ENCODE measurements at regions not wholly inside any gene's neighbourhood (a gene's known extent, or its start where the extent isn't known, plus 50 kb on each side); places are given as distances from the start of the nearest gene placed in this dataset.

- Histone ChIP-seq H3K36me3 (no peaks in the 10 kb centered on the region), H3K4me1 (no peaks in the 10 kb centered on the region), H3K27me3 (no peaks in the 10 kb centered on the region), H3K4me3 (no peak overlapping the region), H3K27ac (no peak overlapping the region), H3K9me3 (no peaks in the 10 kb centered on the region)
- 69 to 70% methylated on average over 2 of the region's 2 CpGs for WGBS, 2 donors (ENCODE audit: low coverage in 1 of 2)
- TF ChIP-seq POLR2AphosphoS5 (IDR thresholded peaks at IDR 0.05) (no peak), POLR2A (IDR thresholded peaks at IDR 0.05) (no peak), EP300 (IDR thresholded peaks at IDR 0.05) (no peak)
- TF ChIP-seq, protein P1, sequence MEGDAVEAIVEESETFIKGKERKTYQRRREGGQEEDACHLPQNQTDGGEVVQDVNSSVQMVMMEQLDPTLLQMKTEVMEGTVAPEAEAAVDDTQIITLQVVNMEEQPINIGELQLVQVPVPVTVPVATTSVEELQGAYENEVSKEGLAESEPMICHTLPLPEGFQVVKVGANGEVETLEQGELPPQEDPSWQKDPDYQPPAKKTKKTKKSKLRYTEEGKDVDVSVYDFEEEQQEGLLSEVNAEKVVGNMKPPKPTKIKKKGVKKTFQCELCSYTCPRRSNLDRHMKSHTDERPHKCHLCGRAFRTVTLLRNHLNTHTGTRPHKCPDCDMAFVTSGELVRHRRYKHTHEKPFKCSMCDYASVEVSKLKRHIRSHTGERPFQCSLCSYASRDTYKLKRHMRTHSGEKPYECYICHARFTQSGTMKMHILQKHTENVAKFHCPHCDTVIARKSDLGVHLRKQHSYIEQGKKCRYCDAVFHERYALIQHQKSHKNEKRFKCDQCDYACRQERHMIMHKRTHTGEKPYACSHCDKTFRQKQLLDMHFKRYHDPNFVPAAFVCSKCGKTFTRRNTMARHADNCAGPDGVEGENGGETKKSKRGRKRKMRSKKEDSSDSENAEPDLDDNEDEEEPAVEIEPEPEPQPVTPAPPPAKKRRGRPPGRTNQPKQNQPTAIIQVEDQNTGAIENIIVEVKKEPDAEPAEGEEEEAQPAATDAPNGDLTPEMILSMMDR (IDR thresholded peaks at IDR 0.05): no peak
- ATAC-seq: no peak
Measured at GRCh38 chrX:113973706-113974105, 610.2 kb upstream of the HTR2C start.

GRCh38 chrX:113966791-113967190 lies 617.1 kb upstream of the HTR2C start:
- no peak overlapping the region for H3K27ac ChIP-seq
- no peaks in the 10 kb centered on the region for H3K4me1 ChIP-seq
- no peaks in the 10 kb centered on the region for H3K36me3 ChIP-seq
- no peaks in the 10 kb centered on the region for H3K9me3 ChIP-seq
- no peak for ATAC-seq
- TF ChIP-seq EP300 (IDR thresholded peaks at IDR 0.05) (no peak), POLR2AphosphoS5 (IDR thresholded peaks at IDR 0.05) (no peak), POLR2A (IDR thresholded peaks at IDR 0.05) (no peak)
- TF ChIP-seq, protein P1 (IDR thresholded peaks at IDR 0.05): no peak
- H3K4me3 ChIP-seq: no peak overlapping the region
- no peaks in the 10 kb centered on the region for H3K27me3 ChIP-seq
- 33% methylated on average over 1 of the region's 2 CpGs; no CpG with 5 or more reads in 1 of the 2 donors for WGBS, 2 donors (ENCODE audit: low coverage in 1 of 2)

- no peaks in the 10 kb centered on the region for H3K36me3 ChIP-seq
- no peaks in the 10 kb centered on the region for H3K4me1 ChIP-seq
- no peaks in the 10 kb centered on the region for H3K9me3 ChIP-seq
- no peak for ATAC-seq
- H3K27ac ChIP-seq: no peak overlapping the region
- no peak for TF ChIP-seq EP300 (IDR thresholded peaks at IDR 0.05)
- TF ChIP-seq POLR2AphosphoS5 (IDR thresholded peaks at IDR 0.05): no peak
- TF ChIP-seq, protein P1 (IDR thresholded peaks at IDR 0.05): no peak
- no peak for TF ChIP-seq POLR2A (IDR thresholded peaks at IDR 0.05)
- H3K27me3 ChIP-seq: no peaks in the 10 kb centered on the region
- WGBS, 2 donors (ENCODE audit: low coverage in 1 of 2): 0 to 13% methylated on average over 1 of the region's 1 CpG
- H3K4me3 ChIP-seq: no peak overlapping the region
Measured at GRCh38 chrX:113962343-113962742, 621.5 kb upstream of the HTR2C start.

DNA sequence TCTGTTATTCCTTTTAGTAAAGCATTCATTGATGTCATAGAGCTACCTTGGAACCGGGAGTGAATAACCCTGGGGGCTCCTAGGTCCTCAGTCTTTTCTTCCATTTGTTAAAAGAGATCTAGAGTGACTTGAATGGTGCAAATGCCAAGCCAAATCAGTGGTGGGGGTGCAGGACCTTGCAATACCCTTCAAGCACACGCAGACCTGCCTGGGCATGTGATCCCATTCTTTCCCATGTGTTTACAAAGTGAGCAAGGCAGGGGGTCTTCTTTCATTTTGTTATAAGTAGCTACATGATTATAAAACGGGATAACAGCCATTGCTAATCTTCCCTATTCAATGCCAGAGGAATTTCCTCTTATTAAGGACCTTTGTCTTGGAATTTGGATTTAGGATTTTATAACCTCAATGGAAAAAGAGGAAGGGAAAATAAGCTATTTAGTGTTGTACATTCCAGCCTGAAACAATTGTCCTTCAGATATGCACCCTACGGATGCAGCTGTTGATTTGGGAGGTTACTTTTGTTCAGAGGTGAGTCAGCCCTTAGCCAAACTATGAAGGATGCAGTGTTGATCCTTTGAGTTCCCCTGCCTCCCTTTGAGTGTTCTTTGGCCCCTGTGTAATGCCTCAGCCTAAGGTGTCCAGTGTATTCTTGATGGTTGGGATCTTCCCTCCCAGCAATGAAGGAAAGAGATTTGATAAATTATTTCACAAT lies 623.8 kb upstream of the HTR2C start:
- Histone ChIP-seq H3K4me3 (no peak overlapping the region), H3K27ac (no peak overlapping the region), H3K27me3 (no peaks in the 10 kb centered on the region), H3K36me3 (no peaks in the 10 kb centered on the region), H3K9me3 (no peaks in the 10 kb centered on the region), H3K4me1 (no peaks in the 10 kb centered on the region)
- ATAC-seq: no peak
- 36 to 41% methylated on average over 2 to 4 of the region's 4 CpGs for WGBS, 2 donors (ENCODE audit: low coverage in 1 of 2)
- no peak for TF ChIP-seq POLR2AphosphoS5 (IDR thresholded peaks at IDR 0.05)
- TF ChIP-seq, protein P1 (IDR thresholded peaks at IDR 0.05): no peak
- TF ChIP-seq EP300 (IDR thresholded peaks at IDR 0.05): no peak
- TF ChIP-seq POLR2A (IDR thresholded peaks at IDR 0.05): no peak

- no peak overlapping the region for H3K4me3 ChIP-seq
- no peaks in the 10 kb centered on the region for H3K4me1 ChIP-seq
- TF ChIP-seq EP300 (IDR thresholded peaks at IDR 0.05) (no peak), POLR2AphosphoS5 (IDR thresholded peaks at IDR 0.05) (no peak), POLR2A (IDR thresholded peaks at IDR 0.05) (no peak)
- TF ChIP-seq, protein P1 (IDR thresholded peaks at IDR 0.05): no peak
- no peak overlapping the region for H3K27ac ChIP-seq
- H3K36me3 ChIP-seq: no peaks in the 10 kb centered on the region
- 39 to 63% methylated on average over 2 to 3 of the region's 6 CpGs for WGBS, 2 donors (ENCODE audit: low coverage in 1 of 2)
- no peak for ATAC-seq
- H3K27me3 ChIP-seq: no peaks in the 10 kb centered on the region
- H3K9me3 ChIP-seq: no peaks in the 10 kb centered on the region
Measured at GRCh38 chrX:113956936-113957335, 627.0 kb upstream of the HTR2C start.

Measured in gastroesophageal sphincter (tissue), 4 donors.